ENCODE measurements at regions not wholly inside any gene's neighbourhood (a gene's known extent, or its start where the extent isn't known, plus 50 kb on each side); places are given as distances from the start of the nearest gene placed in this dataset.

DNA sequence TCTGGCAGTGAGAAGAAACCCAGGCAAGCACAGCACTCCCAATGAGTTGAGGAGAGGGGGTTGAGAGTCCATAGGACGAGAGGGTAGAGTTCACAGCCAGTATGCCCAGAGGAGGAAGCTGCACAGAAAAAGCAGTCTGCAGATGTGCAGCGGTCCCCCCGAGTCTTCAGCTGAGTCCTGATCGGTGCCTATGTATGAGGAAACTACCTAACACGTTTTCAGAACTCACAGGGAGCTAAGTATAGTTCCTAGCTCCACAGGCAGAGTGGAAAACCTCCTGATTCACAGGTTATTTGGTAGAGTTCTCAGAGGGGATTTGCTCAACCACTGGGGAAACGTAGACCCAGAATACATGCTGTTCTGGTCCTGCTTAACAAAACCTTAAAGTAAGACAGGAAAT, 271.3 kb upstream of the CNTNAP2 start:
- H4K20me1 ChIP-seq (ENCODE audit: insufficient read depth) = no peaks in the 10 kb centered on the region
- no peaks in the 10 kb centered on the region for H3K36me3 ChIP-seq (ENCODE audit: insufficient read depth, low read length)
- no peak for TF ChIP-seq EP300 (conservative IDR thresholded peaks at IDR 0.05; ENCODE audit: poor library complexity, severe bottlenecking)
- TF ChIP-seq RAD21 (conservative IDR thresholded peaks at IDR 0.05) = no peak
- no peak for TF ChIP-seq TAF1 (IDR thresholded peaks at IDR 0.05; ENCODE audit: low read depth)
- TF ChIP-seq, protein P1, sequence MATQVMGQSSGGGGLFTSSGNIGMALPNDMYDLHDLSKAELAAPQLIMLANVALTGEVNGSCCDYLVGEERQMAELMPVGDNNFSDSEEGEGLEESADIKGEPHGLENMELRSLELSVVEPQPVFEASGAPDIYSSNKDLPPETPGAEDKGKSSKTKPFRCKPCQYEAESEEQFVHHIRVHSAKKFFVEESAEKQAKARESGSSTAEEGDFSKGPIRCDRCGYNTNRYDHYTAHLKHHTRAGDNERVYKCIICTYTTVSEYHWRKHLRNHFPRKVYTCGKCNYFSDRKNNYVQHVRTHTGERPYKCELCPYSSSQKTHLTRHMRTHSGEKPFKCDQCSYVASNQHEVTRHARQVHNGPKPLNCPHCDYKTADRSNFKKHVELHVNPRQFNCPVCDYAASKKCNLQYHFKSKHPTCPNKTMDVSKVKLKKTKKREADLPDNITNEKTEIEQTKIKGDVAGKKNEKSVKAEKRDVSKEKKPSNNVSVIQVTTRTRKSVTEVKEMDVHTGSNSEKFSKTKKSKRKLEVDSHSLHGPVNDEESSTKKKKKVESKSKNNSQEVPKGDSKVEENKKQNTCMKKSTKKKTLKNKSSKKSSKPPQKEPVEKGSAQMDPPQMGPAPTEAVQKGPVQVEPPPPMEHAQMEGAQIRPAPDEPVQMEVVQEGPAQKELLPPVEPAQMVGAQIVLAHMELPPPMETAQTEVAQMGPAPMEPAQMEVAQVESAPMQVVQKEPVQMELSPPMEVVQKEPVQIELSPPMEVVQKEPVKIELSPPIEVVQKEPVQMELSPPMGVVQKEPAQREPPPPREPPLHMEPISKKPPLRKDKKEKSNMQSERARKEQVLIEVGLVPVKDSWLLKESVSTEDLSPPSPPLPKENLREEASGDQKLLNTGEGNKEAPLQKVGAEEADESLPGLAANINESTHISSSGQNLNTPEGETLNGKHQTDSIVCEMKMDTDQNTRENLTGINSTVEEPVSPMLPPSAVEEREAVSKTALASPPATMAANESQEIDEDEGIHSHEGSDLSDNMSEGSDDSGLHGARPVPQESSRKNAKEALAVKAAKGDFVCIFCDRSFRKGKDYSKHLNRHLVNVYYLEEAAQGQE (IDR thresholded peaks at IDR 0.05; ENCODE audit: borderline replicate concordance) = no peak
- TF ChIP-seq POLR2AphosphoS5 (IDR thresholded peaks at IDR 0.05) = no peak
- no peak for TF ChIP-seq MXI1 (conservative IDR thresholded peaks at IDR 0.05; ENCODE audit: poor library complexity, severe bottlenecking)
- no peak for TF ChIP-seq EZH2 (IDR thresholded peaks at IDR 0.05; ENCODE audit: borderline replicate concordance, insufficient read depth, low read length, poor library complexity, severe bottlenecking)
- TF ChIP-seq, protein P2, sequence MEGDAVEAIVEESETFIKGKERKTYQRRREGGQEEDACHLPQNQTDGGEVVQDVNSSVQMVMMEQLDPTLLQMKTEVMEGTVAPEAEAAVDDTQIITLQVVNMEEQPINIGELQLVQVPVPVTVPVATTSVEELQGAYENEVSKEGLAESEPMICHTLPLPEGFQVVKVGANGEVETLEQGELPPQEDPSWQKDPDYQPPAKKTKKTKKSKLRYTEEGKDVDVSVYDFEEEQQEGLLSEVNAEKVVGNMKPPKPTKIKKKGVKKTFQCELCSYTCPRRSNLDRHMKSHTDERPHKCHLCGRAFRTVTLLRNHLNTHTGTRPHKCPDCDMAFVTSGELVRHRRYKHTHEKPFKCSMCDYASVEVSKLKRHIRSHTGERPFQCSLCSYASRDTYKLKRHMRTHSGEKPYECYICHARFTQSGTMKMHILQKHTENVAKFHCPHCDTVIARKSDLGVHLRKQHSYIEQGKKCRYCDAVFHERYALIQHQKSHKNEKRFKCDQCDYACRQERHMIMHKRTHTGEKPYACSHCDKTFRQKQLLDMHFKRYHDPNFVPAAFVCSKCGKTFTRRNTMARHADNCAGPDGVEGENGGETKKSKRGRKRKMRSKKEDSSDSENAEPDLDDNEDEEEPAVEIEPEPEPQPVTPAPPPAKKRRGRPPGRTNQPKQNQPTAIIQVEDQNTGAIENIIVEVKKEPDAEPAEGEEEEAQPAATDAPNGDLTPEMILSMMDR (IDR thresholded peaks at IDR 0.05; ENCODE audit: poor library complexity, severe bottlenecking) = no peak
- no peak for TF ChIP-seq SMC3 (conservative IDR thresholded peaks at IDR 0.05; ENCODE audit: poor library complexity)
- H3K4me3 ChIP-seq (ENCODE audit: low read length) = no peak overlapping the region
- H3K27me3 ChIP-seq (ENCODE audit: insufficient read depth, low read depth, low read length) = no peaks in the 10 kb centered on the region
- H3F3A ChIP-seq (ENCODE audit: insufficient read depth, low read length, poor library complexity, severe bottlenecking) = no peaks in the 10 kb centered on the region
- no peak overlapping the region for H3K9ac ChIP-seq (ENCODE audit: low read length)
- no peaks in the 10 kb centered on the region for H3K9me3 ChIP-seq (ENCODE audit: low read length)
- H3K79me2 ChIP-seq (replicated peaks; ENCODE audit: insufficient read depth, low read length) = no peaks in the 10 kb centered on the region
- H2AFZ ChIP-seq (ENCODE audit: low read depth, low read length) = no peak overlapping the region
- no peak overlapping the region for H3K4me2 ChIP-seq (ENCODE audit: low read length)
- H3K27ac ChIP-seq (ENCODE audit: low read length) = no peak overlapping the region
- no peaks in the 10 kb centered on the region for H3K9me2 ChIP-seq (ENCODE audit: insufficient read depth, low read length)

DNA sequence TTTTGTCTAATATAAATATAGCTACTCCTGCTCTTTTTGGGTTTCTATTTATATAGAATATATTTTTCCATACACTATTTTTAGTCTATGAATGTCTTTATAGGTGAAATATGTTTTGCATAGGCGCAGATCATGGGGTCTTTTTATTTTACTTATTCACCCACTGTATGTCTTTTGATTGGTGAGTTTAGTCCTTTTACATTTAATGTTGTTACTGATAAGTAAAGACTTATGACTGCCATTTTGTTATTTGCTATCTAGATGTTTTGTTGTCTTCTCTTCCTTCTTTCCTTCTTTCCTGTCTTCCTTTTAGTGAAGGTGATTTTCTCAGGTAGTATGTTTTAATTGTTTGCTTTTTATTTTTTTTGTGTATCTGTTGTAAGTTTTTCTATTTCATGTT, 276.8 kb upstream of the CNTNAP2 start:
- no peaks in the 10 kb centered on the region for H3K79me2 ChIP-seq (replicated peaks; ENCODE audit: insufficient read depth, low read length)
- no peaks in the 10 kb centered on the region for H3K9me3 ChIP-seq (ENCODE audit: low read length)
- H3K4me3 ChIP-seq (ENCODE audit: low read length) = no peak overlapping the region
- no peaks in the 10 kb centered on the region for H3F3A ChIP-seq (ENCODE audit: insufficient read depth, low read length, poor library complexity, severe bottlenecking)
- no peak overlapping the region for H3K9ac ChIP-seq (ENCODE audit: low read length)
- no peaks in the 10 kb centered on the region for H4K20me1 ChIP-seq (ENCODE audit: insufficient read depth)
- H3K36me3 ChIP-seq (ENCODE audit: insufficient read depth, low read length) = no peaks in the 10 kb centered on the region
- H2AFZ ChIP-seq (ENCODE audit: low read depth, low read length) = no peak overlapping the region
- no peak overlapping the region for H3K4me2 ChIP-seq (ENCODE audit: low read length)
- H3K27me3 ChIP-seq (ENCODE audit: insufficient read depth, low read depth, low read length) = no peaks in the 10 kb centered on the region
- H3K9me2 ChIP-seq (ENCODE audit: insufficient read depth, low read length) = no peaks in the 10 kb centered on the region
- H3K27ac ChIP-seq (ENCODE audit: low read length) = no peak overlapping the region
- TF ChIP-seq EP300 (conservative IDR thresholded peaks at IDR 0.05; ENCODE audit: poor library complexity, severe bottlenecking) (no peak), SMC3 (conservative IDR thresholded peaks at IDR 0.05; ENCODE audit: poor library complexity) (no peak), RAD21 (conservative IDR thresholded peaks at IDR 0.05) (no peak), MXI1 (conservative IDR thresholded peaks at IDR 0.05; ENCODE audit: poor library complexity, severe bottlenecking) (no peak), EZH2 (IDR thresholded peaks at IDR 0.05; ENCODE audit: borderline replicate concordance, insufficient read depth, low read length, poor library complexity, severe bottlenecking) (no peak), TAF1 (IDR thresholded peaks at IDR 0.05; ENCODE audit: low read depth) (no peak), POLR2AphosphoS5 (IDR thresholded peaks at IDR 0.05) (no peak)
- TF ChIP-seq, protein P1 (IDR thresholded peaks at IDR 0.05; ENCODE audit: borderline replicate concordance) = no peak
- TF ChIP-seq, protein P2 (IDR thresholded peaks at IDR 0.05; ENCODE audit: poor library complexity, severe bottlenecking) = no peak

Data from neural cell (in vitro differentiated cells).